NCI-H1694 (cell line): ENCODE measurements at regions not wholly inside any gene's neighbourhood (a gene's known extent, or its start where the extent isn't known, plus 50 kb on each side); places are given as distances from the start of the nearest gene placed in this dataset.

Experiments used
- DNase-seq: peaks from one replicate; lab custom pipeline; 2025; lab: John Stamatoyannopoulos, UW

GRCh38 chr15:70347321-70348225 is 249.9 kb upstream of the TLE3 start:
- no peak for DNase-seq

- DNase-seq, result no peak
Observed at GRCh38 chr15:70345251-70346019, 247.7 kb upstream of the TLE3 start.

- peak; percentile 52 for DNase-seq
Observed at GRCh38 chr15:70344666-70345065, 246.9 kb upstream of the TLE3 start.

- peak; percentile 72 for DNase-seq
Observed at GRCh38 chr15:70343961-70344621, 246.4 kb upstream of the TLE3 start.

- no peak for DNase-seq
Observed at GRCh38 chr15:70342554-70343548, 245.1 kb upstream of the TLE3 start.

GRCh38 chr15:70342141-70342540 is 244.4 kb upstream of the TLE3 start:
- DNase-seq, result no peak

GRCh38 chr15:70341566-70341965 is 243.8 kb upstream of the TLE3 start:
- no peak for DNase-seq

GRCh38 chr15:70340494-70340870 is 242.8 kb upstream of the TLE3 start:
- no peak for DNase-seq

- DNase-seq, result no peak
Observed at GRCh38 chr15:70339571-70340493, 242.1 kb upstream of the TLE3 start.

GRCh38 chr15:70337277-70338186 is 239.8 kb upstream of the TLE3 start:
- no peak for DNase-seq

GRCh38 chr15:70336425-70337009 is 238.8 kb upstream of the TLE3 start:
- no peak for DNase-seq

GRCh38 chr15:70334286-70334685 is 236.6 kb upstream of the TLE3 start:
- DNase-seq, result no peak

GRCh38 chr15:70329179-70329578 is 231.5 kb upstream of the TLE3 start:
- no peak for DNase-seq

- no peak for DNase-seq
Observed at GRCh38 chr15:70328679-70329115, 231.0 kb upstream of the TLE3 start.

GRCh38 chr15:70327856-70328678 is 230.3 kb upstream of the TLE3 start:
- DNase-seq, result no peak

GRCh38 chr15:70327328-70327855 is 229.7 kb upstream of the TLE3 start:
- DNase-seq, result no peak
